DMS79 (cell line): ENCODE measurements at regions not wholly inside any gene's neighbourhood (a gene's known extent, or its start where the extent isn't known, plus 50 kb on each side); places are given as distances from the start of the nearest gene placed in this dataset.

Source experiments
- DNase-seq: peaks from one replicate; lab custom pipeline; 2025; lab: John Stamatoyannopoulos, UW

- DNase-seq = no peak
Measured at GRCh38 chr6:45830441-45831139, 185.1 kb downstream of the CLIC5 start.

GRCh38 chr6:45829873-45830272, 185.8 kb downstream of the CLIC5 start:
- no peak for DNase-seq

DNA sequence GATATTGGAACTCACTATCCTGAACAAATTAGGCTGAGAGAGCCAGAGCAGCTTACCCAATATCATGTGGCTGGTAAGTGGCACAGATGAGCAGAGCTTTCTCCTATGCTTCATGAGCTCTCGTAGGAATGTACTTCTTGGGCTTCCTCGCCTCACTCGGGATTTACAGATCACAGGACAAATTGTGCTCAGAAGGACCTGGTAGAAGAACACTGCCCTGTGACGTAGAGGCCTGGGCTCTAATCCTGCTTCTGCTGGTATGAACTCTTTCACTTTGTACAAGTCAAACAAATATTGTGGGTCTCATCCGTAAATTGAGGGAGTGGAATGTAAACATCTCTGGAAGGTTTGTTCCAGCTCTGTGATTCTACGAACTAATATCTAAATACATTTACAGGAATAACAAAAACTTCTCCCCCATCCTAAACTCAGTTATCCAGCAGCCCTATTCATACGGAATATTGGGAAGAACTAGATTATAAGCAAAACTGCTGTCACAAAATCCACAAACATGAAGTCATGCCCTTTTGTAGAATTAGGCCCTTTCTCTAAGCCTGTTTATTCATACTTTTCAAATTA, 187.6 kb downstream of the CLIC5 start:
- DNase-seq = no peak

GRCh38 chr6:45822873-45823272, 192.8 kb downstream of the CLIC5 start:
- no peak for DNase-seq

DNA sequence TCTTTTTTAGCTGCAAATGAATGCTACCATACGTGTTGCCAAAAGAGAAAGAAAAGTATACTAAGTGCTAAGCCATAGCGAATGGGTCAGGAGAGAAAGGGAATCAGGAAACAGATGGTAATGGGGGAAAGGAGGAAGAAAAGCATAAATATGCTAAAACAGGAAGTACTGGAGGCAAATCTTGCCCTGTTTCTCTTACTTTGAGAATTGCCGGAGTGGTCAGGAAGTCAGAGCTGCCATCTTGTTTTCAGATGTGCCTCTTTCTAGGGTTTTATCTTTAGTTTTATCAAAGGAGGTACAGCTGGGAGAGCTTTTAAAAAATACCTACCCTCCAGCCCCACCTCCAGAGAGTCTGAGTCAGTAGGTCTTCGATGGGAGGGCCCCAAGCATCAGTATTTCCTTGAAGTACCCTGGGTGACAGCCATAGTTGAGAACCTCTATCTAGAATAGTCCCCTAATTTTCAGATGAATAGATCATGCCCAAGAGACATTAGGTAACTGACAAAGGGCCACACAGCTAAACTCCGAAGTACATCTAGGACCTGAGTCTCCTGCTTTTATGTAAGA, 193.3 kb downstream of the CLIC5 start:
- no peak for DNase-seq

- DNase-seq = no peak
Measured at GRCh38 chr6:45818655-45819054, 197.0 kb downstream of the CLIC5 start.

DNA sequence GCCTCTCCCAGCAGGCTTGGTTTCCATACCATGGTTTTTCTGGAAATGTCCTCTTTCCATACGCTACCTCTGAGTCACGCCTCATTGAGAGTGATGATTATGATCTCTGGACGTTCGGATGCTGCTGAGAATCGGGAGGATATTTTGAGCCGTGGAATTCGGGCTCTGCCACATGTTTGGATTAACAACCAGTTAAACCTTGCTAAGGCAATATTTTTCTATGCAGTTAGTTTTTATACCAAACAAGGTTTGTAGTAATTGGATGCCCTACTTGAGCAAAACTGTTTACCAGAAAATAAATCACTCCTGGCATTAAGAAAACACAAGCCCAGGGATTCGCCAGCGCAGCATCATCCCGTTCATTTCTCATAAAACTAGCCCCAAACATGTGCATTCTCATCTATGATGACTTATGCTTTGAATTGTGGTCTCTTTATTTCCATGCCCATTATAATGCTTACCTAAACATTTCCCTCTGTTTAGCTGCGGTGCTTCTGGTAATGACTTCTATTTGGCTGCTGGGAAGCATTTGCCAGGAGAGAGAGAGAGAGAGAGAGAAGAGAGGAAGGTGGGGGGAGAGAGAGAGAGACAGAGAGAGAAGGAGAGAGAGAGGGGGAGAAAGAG, 198.9 kb downstream of the CLIC5 start:
- DNase-seq = no peak

DNA sequence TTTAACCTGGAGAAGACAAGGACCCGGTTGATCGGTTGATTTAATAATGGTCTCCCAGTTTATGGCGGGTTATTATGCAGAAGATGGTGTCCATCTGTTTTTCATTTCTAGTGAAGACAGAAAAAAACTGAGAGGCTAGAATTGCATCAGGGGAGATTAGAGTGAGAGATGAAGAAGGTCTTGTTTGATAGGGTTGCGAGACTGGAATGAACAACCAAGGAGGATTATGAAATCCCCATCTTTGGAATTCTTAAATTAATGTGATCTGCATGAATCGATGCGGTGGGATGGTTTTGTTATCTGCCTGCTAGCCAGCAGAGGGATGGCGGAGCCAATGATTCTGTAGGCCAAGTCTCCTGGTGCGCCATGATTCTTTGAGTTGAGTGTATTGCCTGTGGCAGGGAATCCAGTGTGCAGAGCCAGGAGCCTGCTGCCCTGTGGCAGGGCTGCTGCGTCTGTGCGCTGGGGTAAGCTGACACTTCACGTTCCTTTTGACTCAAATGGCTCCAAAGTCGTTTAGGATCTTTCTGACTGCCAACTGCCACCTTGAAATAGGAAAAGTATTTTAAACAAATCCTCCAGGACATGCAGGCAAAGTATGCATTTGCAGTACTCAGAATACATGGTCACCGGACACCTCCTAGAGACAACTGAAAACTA, 200.1 kb downstream of the CLIC5 start:
- no peak for DNase-seq

DNA sequence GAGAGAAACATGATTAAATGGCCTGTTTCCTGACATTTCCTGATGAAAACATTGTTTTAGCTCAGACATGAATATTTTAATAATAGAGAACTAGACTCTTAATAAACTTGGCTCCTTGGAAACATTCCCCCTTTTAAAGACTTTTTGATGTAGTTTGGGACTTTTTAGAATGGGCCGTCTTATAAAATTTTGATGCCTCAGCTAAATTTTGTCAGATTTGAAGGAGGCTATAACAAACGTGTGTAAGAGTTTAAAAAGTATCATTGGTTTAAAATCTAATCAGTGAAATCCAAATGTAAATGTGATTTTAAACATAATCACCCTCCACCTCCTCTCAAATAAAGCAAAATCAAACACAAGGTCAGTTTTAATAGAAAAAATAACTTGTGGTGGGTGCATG, 200.9 kb downstream of the CLIC5 start:
- DNase-seq = no peak

- no peak for DNase-seq
Measured at GRCh38 chr6:45813943-45814342, 201.7 kb downstream of the CLIC5 start.

DNA sequence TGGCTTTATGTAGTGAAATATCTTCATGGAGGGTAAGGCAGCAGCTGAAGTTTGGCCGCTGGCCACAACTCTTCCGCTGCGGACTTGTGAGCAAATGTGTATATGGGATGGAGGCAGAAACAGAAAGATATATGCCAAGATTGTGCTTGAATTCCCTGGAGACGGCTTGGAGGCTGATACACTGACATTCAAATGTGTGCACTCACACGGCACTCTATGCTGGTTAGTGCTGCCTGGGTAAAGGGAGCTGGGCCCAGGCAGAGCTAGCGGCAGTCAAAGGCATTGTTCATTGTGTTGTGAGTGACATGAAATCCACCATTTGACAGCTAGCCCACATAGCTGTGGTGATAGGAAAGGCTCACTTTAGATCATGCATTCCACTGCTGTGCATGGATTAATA, 202.7 kb downstream of the CLIC5 start:
- no peak for DNase-seq

GRCh38 chr6:45808917-45809316, 206.7 kb downstream of the CLIC5 start:
- DNase-seq = no peak

GRCh38 chr6:45808042-45808645, 207.5 kb downstream of the CLIC5 start:
- DNase-seq = no peak

DNA sequence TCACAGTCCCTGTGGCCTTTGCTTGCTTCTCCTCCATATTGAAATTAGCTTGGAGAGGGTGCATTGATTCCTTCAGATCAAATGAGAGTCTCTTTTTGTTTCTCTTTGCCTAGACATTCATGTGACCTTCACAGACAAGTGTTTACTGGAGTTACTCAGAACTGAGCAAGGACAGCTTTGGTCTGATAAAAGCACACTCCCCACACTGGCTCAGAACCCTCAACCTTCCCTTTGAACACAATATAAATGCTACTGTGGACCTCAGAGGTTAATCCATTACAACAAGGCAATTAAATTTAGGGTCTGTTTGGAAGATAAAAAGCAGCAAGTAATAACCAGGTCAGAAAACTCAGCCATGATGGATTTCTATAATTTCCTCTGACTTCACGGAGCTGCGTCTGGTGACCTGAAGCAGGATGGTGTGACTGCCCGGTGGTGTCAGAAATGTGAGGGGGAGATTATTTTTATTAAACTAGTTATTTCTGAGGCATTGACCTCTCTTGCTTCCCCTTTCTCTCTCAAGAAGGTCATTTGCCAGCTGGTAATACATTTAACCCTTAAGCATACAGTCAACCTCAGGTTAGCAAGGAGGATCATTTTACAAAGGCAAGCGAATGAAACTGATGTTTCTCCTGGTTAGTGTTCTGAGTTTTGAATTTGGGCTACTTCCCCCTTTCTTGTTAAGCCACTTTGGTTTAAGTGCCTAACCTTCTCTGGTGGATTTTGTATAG, 208.2 kb downstream of the CLIC5 start:
- DNase-seq = no peak

- no peak for DNase-seq
Measured at GRCh38 chr6:45806172-45806571, 209.5 kb downstream of the CLIC5 start.

GRCh38 chr6:45803071-45803470, 212.6 kb downstream of the CLIC5 start:
- DNase-seq = no peak

DNA sequence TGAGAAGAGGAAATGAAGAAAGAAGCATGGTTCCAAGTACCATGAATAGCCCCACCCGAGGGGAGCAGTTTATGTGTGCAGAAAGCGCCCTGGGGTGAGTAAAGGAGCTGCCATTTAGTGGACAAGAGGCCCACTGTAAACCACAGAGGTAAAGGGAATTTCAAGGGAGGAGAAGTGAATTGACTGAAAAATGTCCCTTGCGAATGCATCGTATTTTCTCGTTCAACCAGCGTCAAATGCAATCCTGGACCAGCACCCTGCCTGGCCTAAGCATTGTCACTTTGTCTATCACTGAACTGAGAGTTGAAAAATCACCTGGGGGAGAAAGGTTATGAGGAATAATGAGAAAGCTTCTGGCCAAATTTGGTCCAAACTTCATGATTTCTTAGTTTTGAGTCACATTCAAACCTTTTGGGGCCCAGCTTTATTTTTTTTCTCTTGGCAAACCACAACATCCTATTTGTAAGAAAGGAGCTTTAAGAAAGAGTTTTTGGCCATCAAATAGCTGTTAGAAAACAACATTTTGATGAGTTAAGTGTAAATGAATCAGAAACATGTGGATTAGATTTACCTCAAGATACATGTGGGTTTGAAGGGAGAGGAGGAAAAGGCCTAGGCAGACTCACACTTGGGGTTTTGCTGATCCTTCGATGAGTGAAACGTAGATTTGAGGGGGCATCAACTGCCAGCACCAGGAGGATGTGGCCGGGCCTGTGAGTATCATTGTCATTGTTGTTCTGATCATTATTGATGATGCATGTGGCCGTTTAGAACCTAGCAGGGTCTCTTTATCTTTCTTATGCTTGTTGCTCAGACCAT, 214.0 kb downstream of the CLIC5 start:
- DNase-seq = no peak

DNA sequence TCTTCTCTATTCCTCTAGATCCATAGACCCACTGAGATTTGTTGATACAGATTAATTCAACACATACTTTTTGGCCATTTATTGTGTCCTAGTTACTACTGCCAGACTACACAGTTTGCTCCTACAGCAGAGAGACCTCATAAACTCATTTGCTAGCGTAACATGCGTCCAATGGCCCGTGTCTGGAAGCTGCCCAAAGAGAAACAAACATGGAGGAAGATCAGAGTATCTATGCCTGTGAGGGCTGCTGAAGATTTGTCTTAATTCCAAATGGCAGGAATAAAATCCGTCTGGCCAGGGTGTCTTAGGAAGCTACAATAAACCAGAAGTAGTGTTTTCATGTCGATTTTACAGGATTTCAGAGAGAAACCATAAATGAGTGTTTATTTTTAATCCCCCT, 214.7 kb downstream of the CLIC5 start:
- no peak for DNase-seq

- DNase-seq = no peak
Measured at GRCh38 chr6:45795678-45796077, 220.0 kb downstream of the CLIC5 start.

GRCh38 chr6:45794465-45794864, 221.2 kb downstream of the CLIC5 start:
- DNase-seq = no peak
